ENCODE measurements at regions not wholly inside any gene's neighbourhood (a gene's known extent, or its start where the extent isn't known, plus 50 kb on each side); places are given as distances from the start of the nearest gene placed in this dataset.

DNA sequence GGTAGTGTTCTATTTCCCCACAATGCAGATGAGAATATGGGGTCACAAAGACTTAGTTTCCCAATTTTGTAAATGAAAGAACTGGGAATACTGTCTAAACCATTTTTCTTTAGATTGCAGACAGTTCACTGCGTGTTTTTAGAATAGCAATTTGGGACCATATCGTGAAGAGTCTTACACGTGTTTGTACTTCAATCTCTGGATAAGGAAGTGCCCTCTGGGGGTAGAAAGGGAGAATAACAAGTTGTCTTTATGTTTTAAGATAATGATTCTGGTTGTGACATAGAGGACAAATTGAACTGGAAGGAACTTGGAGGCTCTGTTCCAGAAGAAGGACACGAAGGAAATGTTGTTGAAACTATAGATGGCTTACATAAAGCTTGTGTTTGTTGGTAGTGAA lies 457.7 kb downstream of the CBLN2 start:
- DNase-seq (ENCODE audit: low spot score), result no peak

DNA sequence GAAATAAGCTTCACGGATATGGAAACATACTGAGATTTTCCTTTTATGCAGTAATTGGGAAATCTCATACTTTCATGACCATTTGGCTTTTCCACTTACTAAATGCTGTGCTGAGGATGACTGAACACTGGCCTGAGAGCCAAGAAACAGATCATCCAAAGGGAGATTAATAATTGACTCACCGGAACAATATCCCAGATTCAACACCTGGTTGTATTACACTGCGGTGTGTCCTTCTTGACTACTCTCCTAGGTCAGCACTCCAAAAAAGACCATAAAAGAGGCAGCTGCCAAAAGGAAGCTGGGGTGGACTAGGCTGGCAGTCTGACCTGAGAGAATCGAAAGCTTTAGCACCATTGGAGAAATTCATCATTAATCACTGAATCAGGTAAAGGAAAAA lies 469.1 kb downstream of the CBLN2 start:
- no peak for DNase-seq (ENCODE audit: low spot score)

- no peak for DNase-seq (ENCODE audit: low spot score)
These were observed 481.1 kb downstream of the CBLN2 start for GRCh38 chr18:72063001-72063400.

GRCh38 chr18:72058851-72059250 lies 485.3 kb downstream of the CBLN2 start:
- no peak for DNase-seq (ENCODE audit: low spot score)

DNA sequence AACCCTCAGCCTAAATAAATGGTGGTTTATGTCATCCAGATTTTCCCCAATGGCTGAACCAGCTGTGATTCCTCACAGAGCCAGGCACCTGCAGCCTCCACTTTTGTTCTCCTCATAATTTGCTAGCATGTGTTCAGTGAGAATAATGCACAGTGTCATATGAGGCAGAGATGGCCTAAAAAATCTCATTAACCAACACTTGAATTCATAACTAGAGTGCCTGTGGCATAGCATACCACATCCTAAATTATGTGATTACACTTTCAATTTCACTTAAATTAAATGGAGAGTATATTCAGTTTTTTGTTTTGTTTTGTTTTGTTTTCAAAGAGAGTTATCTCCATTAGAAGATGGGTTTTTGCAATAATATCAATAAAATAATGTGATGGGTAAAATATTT lies 488.0 kb downstream of the CBLN2 start:
- no peak for DNase-seq (ENCODE audit: low spot score)

DNA sequence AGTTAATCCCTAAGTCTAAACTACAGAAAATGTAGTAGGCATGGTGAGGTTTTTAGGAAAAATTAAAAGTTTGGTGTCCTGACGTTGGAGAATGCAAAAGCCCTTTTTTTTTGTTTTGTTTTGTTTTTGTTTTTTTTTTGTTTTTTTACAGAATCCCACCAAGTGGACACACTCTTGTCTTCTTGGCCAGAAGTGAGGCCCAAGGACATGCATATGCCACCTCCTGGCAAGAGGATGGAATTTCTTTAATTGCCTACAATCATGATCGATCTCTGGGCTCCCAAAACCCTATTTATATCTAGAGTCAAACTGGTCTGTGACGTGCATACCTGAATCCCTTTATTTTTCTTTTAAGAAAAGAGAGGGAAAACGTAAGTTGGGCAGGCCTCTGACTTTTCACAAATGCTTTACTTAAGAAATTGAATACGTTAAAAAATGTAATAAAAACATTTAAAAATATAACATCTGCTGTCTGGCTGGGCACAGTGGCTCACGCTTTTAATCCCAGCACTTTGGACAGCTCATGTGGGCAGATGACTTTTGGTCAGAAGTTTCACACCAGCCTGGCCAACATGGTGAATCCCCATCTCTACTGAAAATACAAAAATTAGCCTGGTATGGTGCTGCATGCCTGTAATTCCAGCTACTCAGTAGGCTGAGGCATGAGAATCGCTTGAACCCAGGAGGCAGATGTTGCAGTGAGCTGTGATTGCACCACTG lies 502.7 kb downstream of the CBLN2 start:
- DNase-seq (ENCODE audit: low spot score), result no peak

GRCh38 chr18:72013427-72013850 lies 530.7 kb downstream of the CBLN2 start:
- DNase-seq (ENCODE audit: low spot score), result no peak

DNA sequence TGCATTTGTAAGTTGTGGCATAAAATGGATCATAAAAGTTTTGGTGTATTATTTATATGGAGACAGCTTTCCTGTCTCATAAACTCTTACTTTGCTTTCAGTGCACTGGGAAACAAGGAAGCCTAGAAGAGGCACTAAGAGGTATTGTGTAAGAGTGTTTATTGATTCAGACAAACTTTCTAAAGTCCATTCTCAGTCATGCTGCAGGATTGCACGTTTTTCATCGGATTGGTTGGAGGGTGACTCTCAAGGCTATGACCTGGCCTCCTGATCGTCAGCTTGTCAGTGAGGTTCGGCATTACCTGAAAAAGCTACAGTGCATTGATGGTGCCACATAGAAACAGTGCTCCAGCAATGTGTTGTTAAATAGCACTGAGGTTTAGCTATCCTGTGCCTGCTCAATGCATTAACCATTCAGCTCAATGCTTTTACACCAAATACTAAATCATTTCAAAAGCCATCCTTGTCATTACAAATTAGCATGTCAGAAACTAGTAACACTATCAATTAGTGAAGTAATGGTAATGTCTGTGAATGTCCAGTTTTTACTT lies 545.5 kb downstream of the CBLN2 start:
- no peak for DNase-seq (ENCODE audit: low spot score)

- DNase-seq (ENCODE audit: low spot score), result no peak
These were observed 548.2 kb downstream of the CBLN2 start for GRCh38 chr18:71995904-71996465.

DNA sequence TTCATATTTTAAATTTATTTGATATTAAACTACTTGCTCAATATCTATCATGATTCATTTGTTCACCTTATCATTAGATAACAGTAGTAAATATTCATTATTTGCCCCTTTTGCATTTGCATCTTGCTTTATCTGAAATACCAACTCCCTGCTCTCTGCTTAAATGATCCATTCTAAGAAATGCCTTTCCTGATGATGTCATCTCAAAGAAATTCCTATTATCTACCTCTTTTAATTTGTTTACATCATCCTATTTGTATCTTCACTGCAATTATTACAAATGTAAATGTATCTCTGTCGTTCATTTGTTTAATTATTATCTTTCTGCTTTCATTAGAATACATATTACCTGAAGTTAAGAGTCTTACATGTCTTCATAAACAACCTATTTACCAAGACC lies 549.9 kb downstream of the CBLN2 start:
- no peak for DNase-seq (ENCODE audit: low spot score)

DNA sequence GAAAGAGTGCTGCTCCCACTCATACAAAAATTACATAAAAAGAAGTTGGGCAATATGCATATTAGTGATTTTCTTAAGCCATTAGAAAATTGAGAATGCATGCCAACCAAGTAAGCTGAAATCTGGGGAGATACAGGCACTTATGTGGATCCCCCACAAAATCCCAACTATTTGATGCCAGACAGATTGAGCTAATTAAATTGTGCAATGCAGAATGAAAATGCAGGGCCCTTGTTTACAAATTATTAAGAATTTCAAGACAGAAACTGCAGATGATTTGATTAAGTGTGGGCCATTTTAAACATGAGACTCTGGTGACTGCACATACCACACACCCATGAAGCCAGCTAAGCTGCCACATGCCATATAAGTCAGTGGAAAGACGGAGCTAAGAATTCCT lies 554.5 kb downstream of the CBLN2 start:
- no peak for DNase-seq (ENCODE audit: low spot score)

GRCh38 chr18:71986351-71987050 lies 557.6 kb downstream of the CBLN2 start:
- DNase-seq (ENCODE audit: low spot score), result no peak

DNA sequence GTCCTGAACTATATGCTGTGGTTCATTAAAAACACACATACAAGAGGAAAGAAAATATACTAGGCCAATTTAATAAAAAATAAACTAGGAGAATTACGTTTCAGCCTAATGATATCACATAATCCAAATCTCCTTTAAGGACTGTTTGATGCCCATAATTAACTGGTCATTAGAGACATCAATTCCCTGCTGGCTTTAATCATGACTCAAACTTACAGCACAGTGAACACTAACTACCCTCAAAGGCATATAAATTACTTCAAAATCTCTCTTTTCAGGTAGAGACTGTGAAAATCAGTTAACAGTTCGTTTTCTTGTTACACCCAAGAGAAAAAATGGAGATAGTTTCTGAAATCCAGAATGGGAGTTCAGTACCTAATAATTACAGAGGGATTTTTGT lies 567.4 kb downstream of the CBLN2 start:
- DNase-seq (ENCODE audit: low spot score), result no peak

GRCh38 chr18:71966791-71967190 lies 577.4 kb downstream of the CBLN2 start:
- no peak for DNase-seq (ENCODE audit: low spot score)

GRCh38 chr18:71958605-71959004 lies 585.5 kb downstream of the CBLN2 start:
- DNase-seq (ENCODE audit: low spot score), result no peak

DNA sequence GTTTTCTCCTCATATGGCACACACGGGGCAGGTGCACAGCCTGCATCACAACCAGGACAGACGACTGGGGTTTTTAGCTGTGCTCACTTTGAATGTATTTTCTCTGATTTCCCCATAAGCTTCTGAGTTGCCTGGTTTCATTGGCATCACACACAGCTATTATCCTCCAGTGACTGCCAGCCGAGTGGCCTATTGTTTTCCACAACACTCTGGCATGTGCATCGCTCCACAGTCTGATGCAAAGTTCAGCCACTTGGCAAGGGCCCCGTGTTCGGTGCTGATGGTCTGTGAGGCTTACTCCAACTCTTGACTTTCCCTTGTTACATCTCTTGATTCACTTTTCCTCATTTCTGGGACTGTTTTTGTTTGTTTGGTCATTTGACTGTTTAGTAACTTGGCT lies 593.1 kb downstream of the CBLN2 start:
- DNase-seq (ENCODE audit: low spot score), result no peak

- DNase-seq (ENCODE audit: low spot score), result no peak
These were observed 601.7 kb downstream of the CBLN2 start for GRCh38 chr18:71942433-71942832.

GRCh38 chr18:71939483-71939882 lies 604.7 kb downstream of the CBLN2 start:
- no peak for DNase-seq (ENCODE audit: low spot score)

DNA sequence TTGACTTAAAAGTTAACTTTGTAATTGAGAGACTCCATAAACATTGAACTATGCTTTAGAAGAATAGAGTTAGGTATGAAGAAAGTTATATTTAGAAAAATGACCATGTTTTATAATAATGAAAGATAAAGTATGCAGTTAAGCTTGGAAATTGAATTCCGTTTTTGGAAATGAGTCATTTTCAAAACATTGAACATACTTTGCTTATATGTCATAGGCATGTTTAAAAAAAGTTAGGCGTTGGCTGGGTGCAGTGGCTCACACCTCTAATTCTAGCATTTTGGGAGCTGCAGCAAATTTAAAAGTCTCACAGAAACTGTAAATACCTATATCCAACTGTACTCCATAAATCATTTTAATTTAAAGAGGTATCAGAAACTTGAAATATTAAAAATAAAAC lies 607.4 kb downstream of the CBLN2 start:
- DNase-seq (ENCODE audit: low spot score), result no peak

GRCh38 chr18:71919211-71919610 lies 624.9 kb downstream of the CBLN2 start:
- DNase-seq (ENCODE audit: low spot score), result no peak

- no peak for DNase-seq (ENCODE audit: low spot score)
These were observed 630.5 kb downstream of the CBLN2 start for GRCh38 chr18:71913641-71914040.

DNA sequence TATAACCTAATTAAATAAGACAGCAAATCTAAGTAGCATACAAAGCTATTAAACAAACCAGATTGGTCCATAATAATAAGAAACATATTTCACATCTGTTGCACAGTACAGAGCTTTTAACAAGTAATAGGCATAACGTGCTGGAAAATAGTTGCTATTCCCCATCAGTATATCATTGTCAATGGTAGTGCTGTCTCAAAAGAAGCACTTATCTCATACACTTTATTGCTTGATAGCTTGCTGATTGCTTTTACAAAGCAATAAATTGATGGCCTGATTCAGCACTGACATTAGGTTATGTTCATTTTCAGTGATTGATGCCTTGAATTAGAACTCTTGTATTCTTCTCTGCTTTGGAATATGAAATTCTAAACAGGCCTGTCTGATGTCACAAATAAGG lies 641.7 kb downstream of the CBLN2 start:
- no peak for DNase-seq (ENCODE audit: low spot score)
